GM23338 (cell line): ENCODE measurements at regions not wholly inside any gene's neighbourhood (a gene's known extent, or its start where the extent isn't known, plus 50 kb on each side); places are given as distances from the start of the nearest gene placed in this dataset.

Experiments
- ATAC-seq: fragments of 200-7000 bp; cut with Tn5 transposase; 3 replicates; pipeline ENCODE4 v1.9.1; 2020
- DNase-seq: peaks from one replicate; pipeline ENCODE4 v3.0.0-alpha.2; 2015; ENCODE audit warnings: low spot score
- H2AFZ ChIP-seq: fragments of 200-600 bp; sonication (generic); 2 replicates; pipeline ENCODE4 v1.8.0; 2016; ENCODE audit warnings: antibody characterized with exemption, mild to moderate bottlenecking, moderate library complexity
- H3F3A ChIP-seq: fragments of 200-600 bp; sonication (generic); replicated peaks from 2 replicates; pipeline ENCODE4 v1.8.0; 2017; ENCODE audit warnings: antibody characterized with exemption, mixed run types, low read depth
- H3K27ac ChIP-seq: fragments of 200-600 bp; sonication (generic); 2 replicates; pipeline ENCODE4 v1.6.1; 2016; ENCODE audit warnings: low read depth
- H3K27me3 ChIP-seq: fragments of 200-600 bp; sonication (generic); 2 replicates; pipeline ENCODE4 v1.8.0; 2016; ENCODE audit warnings: mild to moderate bottlenecking, mixed run types, moderate library complexity; ENCODE audit not compliant: insufficient read depth
- H3K36me3 ChIP-seq: fragments of 200-600 bp; sonication (generic); 2 replicates; pipeline ENCODE4 v1.8.0; 2016; ENCODE audit warnings: mild to moderate bottlenecking; ENCODE audit not compliant: insufficient read depth
- H3K4me1 ChIP-seq: fragments of 200-600 bp; sonication (generic); 2 replicates; pipeline ENCODE4 v1.8.0; 2016; ENCODE audit warnings: mild to moderate bottlenecking, moderate library complexity; ENCODE audit not compliant: insufficient read depth
- H3K4me2 ChIP-seq: fragments of 200-600 bp; sonication (generic); 2 replicates; pipeline ENCODE4 v1.7.1; 2017; ENCODE audit warnings: mixed run types
- H3K4me3 ChIP-seq: fragments of 200-600 bp; sonication (generic); 2 replicates; pipeline ENCODE4 v1.6.1; 2016; ENCODE audit warnings: mixed run types
- H3K79me2 ChIP-seq: fragments of 200-600 bp; sonication (generic); replicated peaks from 2 replicates; pipeline ENCODE4 v1.8.0; 2017; ENCODE audit warnings: mild to moderate bottlenecking; ENCODE audit not compliant: insufficient read depth
- H3K9me2 ChIP-seq: fragments of 200-600 bp; sonication (generic); 2 replicates; pipeline ENCODE4 v1.8.0; 2017; ENCODE audit not compliant: insufficient read depth
- H4K20me1 ChIP-seq: fragments of 200-600 bp; sonication (generic); replicated peaks from 2 replicates; pipeline ENCODE4 v1.8.0; 2017; ENCODE audit warnings: mild to moderate bottlenecking; ENCODE audit not compliant: insufficient read depth
- H3K27ac Mint-ChIP-seq: 2 replicates; pipeline ENCODE4 v1.8.0; 2020; ENCODE audit warnings: inconsistent platforms, mild to moderate bottlenecking, moderate library complexity, mixed read lengths
- H3K27me3 Mint-ChIP-seq: 3 replicates; pipeline ENCODE4 v1.8.0; 2022; ENCODE audit warnings: low read depth, mild to moderate bottlenecking, moderate library complexity, mixed read lengths, inconsistent platforms; ENCODE audit not compliant: insufficient read depth, poor library complexity
- H3K36me3 Mint-ChIP-seq: 3 replicates; pipeline ENCODE4 v1.8.0; 2021; ENCODE audit warnings: low read depth, mild to moderate bottlenecking, inconsistent platforms, moderate library complexity, mixed read lengths
- H3K4me1 Mint-ChIP-seq: 3 replicates; pipeline ENCODE4 v1.8.0; 2020; ENCODE audit warnings: mild to moderate bottlenecking, inconsistent platforms, mixed read lengths
- H3K4me3 Mint-ChIP-seq: 3 replicates; pipeline ENCODE4 v1.8.0; 2021; ENCODE audit warnings: moderate library complexity, mild to moderate bottlenecking, inconsistent platforms, mixed read lengths
- H3K9me3 Mint-ChIP-seq: 3 replicates; pipeline ENCODE4 v1.8.0; 2020; ENCODE audit warnings: moderate library complexity, mild to moderate bottlenecking, inconsistent platforms, mixed read lengths
- CREB1 ChIP-seq: fragments of 250-450 bp; sonication (Bioruptor Pico); IDR thresholded peaks from 2 replicates; pipeline ENCODE4 v1.5.0; 2020; ENCODE audit warnings: low read depth, mild to moderate bottlenecking, moderate library complexity
- EZH2 ChIP-seq: fragments of 200-600 bp; sonication (generic); IDR thresholded peaks from one replicate; pipeline ENCODE4 v1.8.0; 2017; ENCODE audit warnings: antibody characterized with exemption, mild to moderate bottlenecking, low read depth; ENCODE audit not compliant: unreplicated experiment
- EZH2phosphoT487 ChIP-seq: fragments of 200-600 bp; sonication (generic); IDR thresholded peaks from one replicate; pipeline ENCODE4 v1.8.1; 2018; ENCODE audit warnings: antibody characterized with exemption; ENCODE audit not compliant: unreplicated experiment
- JUNB ChIP-seq: IDR thresholded peaks from one replicate; pipeline ENCODE4 v1.6.1; 2016; ENCODE audit warnings: antibody characterized with exemption; ENCODE audit not compliant: unreplicated experiment
- NANOG ChIP-seq: IDR thresholded peaks from 2 replicates; pipeline ENCODE4 v1.6.1; 2016; ENCODE audit warnings: antibody characterized with exemption, borderline replicate concordance
- POLR2AphosphoS5 ChIP-seq: IDR thresholded peaks from 2 replicates; pipeline ENCODE4 v1.6.1; 2016; ENCODE audit warnings: antibody characterized with exemption, low read depth
- STAT1 ChIP-seq: IDR thresholded peaks from one replicate; pipeline ENCODE4 v1.6.1; 2016; ENCODE audit warnings: antibody characterized with exemption; ENCODE audit not compliant: unreplicated experiment
- ZNF114 ChIP-seq: fragments of 250-450 bp; sonication (Bioruptor Pico); IDR thresholded peaks from 2 replicates; pipeline ENCODE4 v1.5.0; 2020; ENCODE audit warnings: mild to moderate bottlenecking, moderate library complexity
- TF ChIP-seq, protein P1 (sequence below): IDR thresholded peaks from one replicate; pipeline ENCODE4 v1.6.1; 2018; ENCODE audit warnings: antibody characterized with exemption; ENCODE audit not compliant: unreplicated experiment
- TF ChIP-seq, protein P2 (sequence below): IDR thresholded peaks from 2 replicates; pipeline ENCODE4 v1.6.1; 2016; ENCODE audit warnings: antibody characterized with exemption
- TF ChIP-seq, protein P3 (sequence below): fragments of 250-450 bp; sonication (Bioruptor Pico); IDR thresholded peaks from 2 replicates; pipeline ENCODE4 v1.5.0; 2020; ENCODE audit warnings: mild to moderate bottlenecking, moderate library complexity

DNA sequence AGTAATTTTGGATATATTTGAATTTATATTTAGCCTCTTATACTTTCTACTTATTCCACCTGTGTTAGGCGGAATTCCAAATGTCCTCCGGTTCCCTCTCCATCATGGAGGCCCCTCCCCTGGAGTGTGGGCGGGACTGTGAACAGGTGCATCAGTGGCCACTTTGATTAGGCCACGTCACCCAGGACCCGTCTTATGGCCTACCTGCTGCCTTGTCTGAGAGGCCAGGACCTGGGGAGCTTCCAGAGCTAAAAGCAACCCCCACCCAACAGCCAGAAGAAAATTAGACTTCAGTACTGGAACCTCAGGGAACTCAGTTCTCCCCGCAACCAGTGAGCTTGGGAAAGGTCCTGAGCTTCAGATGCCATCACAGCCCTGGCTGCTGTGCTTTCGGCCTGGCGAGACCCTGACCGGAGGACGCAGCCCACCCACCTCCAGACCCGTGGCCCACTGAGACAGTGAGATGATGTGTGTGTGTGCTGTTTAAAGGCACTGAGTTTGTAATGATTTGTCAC is 200.2 kb upstream of the SOX1 start (continued):
- TF ChIP-seq, protein P1, sequence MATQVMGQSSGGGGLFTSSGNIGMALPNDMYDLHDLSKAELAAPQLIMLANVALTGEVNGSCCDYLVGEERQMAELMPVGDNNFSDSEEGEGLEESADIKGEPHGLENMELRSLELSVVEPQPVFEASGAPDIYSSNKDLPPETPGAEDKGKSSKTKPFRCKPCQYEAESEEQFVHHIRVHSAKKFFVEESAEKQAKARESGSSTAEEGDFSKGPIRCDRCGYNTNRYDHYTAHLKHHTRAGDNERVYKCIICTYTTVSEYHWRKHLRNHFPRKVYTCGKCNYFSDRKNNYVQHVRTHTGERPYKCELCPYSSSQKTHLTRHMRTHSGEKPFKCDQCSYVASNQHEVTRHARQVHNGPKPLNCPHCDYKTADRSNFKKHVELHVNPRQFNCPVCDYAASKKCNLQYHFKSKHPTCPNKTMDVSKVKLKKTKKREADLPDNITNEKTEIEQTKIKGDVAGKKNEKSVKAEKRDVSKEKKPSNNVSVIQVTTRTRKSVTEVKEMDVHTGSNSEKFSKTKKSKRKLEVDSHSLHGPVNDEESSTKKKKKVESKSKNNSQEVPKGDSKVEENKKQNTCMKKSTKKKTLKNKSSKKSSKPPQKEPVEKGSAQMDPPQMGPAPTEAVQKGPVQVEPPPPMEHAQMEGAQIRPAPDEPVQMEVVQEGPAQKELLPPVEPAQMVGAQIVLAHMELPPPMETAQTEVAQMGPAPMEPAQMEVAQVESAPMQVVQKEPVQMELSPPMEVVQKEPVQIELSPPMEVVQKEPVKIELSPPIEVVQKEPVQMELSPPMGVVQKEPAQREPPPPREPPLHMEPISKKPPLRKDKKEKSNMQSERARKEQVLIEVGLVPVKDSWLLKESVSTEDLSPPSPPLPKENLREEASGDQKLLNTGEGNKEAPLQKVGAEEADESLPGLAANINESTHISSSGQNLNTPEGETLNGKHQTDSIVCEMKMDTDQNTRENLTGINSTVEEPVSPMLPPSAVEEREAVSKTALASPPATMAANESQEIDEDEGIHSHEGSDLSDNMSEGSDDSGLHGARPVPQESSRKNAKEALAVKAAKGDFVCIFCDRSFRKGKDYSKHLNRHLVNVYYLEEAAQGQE: no peak
- no peak for TF ChIP-seq ZNF114 (CRISPR knock-in tag)
- TF ChIP-seq EZH2: no peak
- TF ChIP-seq CREB1 (CRISPR knock-in tag): no peak
- TF ChIP-seq, protein P2, sequence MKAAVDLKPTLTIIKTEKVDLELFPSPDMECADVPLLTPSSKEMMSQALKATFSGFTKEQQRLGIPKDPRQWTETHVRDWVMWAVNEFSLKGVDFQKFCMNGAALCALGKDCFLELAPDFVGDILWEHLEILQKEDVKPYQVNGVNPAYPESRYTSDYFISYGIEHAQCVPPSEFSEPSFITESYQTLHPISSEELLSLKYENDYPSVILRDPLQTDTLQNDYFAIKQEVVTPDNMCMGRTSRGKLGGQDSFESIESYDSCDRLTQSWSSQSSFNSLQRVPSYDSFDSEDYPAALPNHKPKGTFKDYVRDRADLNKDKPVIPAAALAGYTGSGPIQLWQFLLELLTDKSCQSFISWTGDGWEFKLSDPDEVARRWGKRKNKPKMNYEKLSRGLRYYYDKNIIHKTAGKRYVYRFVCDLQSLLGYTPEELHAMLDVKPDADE: no peak

DNA sequence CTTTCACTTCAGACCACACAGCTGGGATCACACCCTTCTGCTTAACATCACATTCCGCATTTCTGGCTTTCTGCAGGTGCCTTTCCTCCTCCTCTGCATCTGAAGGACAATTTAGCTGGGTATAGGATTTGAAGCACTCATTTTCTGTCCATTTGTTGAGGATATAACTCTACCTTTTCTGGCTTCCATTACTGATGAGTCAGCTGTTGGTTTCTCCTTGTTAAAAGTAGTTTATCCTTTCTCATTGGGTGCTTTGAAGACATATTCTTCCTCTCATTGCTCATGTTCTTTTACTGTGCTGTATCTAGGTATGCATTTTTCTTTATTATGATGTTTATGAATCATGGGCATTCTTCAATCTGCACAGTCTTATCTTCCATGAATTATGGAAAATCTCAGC is 199.3 kb upstream of the SOX1 start:
- TF ChIP-seq STAT1 (no peak), ZNF114 (CRISPR knock-in tag) (no peak), NANOG (no peak), JUNB (no peak), POLR2AphosphoS5 (no peak), EZH2 (no peak), EZH2phosphoT487 (no peak)
- TF ChIP-seq, protein P2: no peak
- TF ChIP-seq, protein P3, sequence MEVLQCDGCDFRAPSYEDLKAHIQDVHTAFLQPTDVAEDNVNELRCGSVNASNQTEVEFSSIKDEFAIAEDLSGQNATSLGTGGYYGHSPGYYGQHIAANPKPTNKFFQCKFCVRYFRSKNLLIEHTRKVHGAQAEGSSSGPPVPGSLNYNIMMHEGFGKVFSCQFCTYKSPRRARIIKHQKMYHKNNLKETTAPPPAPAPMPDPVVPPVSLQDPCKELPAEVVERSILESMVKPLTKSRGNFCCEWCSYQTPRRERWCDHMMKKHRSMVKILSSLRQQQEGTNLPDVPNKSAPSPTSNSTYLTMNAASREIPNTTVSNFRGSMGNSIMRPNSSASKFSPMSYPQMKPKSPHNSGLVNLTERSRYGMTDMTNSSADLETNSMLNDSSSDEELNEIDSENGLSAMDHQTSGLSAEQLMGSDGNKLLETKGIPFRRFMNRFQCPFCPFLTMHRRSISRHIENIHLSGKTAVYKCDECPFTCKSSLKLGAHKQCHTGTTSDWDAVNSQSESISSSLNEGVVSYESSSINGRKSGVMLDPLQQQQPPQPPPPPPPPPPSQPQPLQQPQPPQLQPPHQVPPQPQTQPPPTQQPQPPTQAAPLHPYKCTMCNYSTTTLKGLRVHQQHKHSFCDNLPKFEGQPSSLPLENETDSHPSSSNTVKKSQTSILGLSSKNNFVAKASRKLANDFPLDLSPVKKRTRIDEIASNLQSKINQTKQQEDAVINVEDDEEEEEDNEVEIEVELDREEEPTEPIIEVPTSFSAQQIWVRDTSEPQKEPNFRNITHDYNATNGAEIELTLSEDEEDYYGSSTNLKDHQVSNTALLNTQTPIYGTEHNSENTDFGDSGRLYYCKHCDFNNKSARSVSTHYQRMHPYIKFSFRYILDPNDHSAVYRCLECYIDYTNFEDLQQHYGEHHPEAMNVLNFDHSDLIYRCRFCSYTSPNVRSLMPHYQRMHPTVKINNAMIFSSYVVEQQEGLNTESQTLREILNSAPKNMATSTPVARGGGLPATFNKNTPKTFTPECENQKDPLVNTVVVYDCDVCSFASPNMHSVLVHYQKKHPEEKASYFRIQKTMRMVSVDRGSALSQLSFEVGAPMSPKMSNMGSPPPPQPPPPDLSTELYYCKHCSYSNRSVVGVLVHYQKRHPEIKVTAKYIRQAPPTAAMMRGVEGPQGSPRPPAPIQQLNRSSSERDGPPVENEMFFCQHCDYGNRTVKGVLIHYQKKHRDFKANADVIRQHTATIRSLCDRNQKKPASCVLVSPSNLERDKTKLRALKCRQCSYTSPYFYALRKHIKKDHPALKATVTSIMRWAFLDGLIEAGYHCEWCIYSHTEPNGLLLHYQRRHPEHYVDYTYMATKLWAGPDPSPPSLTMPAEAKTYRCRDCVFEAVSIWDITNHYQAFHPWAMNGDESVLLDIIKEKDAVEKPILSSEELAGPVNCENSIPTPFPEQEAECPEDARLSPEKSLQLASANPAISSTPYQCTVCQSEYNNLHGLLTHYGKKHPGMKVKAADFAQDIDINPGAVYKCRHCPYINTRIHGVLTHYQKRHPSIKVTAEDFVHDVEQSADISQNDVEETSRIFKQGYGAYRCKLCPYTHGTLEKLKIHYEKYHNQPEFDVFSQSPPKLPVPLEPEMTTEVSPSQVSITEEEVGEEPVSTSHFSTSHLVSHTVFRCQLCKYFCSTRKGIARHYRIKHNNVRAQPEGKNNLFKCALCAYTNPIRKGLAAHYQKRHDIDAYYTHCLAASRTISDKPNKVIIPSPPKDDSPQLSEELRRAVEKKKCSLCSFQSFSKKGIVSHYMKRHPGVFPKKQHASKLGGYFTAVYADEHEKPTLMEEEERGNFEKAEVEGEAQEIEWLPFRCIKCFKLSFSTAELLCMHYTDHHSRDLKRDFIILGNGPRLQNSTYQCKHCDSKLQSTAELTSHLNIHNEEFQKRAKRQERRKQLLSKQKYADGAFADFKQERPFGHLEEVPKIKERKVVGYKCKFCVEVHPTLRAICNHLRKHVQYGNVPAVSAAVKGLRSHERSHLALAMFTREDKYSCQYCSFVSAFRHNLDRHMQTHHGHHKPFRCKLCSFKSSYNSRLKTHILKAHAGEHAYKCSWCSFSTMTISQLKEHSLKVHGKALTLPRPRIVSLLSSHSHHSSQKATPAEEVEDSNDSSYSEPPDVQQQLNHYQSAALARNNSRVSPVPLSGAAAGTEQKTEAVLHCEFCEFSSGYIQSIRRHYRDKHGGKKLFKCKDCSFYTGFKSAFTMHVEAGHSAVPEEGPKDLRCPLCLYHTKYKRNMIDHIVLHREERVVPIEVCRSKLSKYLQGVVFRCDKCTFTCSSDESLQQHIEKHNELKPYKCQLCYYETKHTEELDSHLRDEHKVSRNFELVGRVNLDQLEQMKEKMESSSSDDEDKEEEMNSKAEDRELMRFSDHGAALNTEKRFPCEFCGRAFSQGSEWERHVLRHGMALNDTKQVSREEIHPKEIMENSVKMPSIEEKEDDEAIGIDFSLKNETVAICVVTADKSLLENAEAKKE: no peak
- Histone ChIP-seq H3K27me3 (no peaks in the 10 kb centered on the region), H3K27ac (no peak overlapping the region), H4K20me1 (no peaks in the 10 kb centered on the region), H3K4me1 (no peaks in the 10 kb centered on the region), H3K79me2 (no peaks in the 10 kb centered on the region), H3K4me2 (no peak overlapping the region), H3K4me3 (no peak overlapping the region), H2AFZ (no peak overlapping the region), H3K36me3 (no peaks in the 10 kb centered on the region), H3F3A (no peaks in the 10 kb centered on the region), H3K9me2 (no peaks in the 10 kb centered on the region)
- Mint-ChIP-seq H3K27ac (no peak overlapping the region), H3K36me3 (no peaks in the 10 kb centered on the region; the same call in 2 of the 3 replicates), H3K4me1 (no peaks in the 10 kb centered on the region; the same call in 2 of the 3 replicates), H3K9me3 (peaks cover 8% of the 10 kb centered on the region; the same call in 2 of the 3 replicates), H3K27me3 (peaks cover 10% of the 10 kb centered on the region), H3K4me3 (no peak overlapping the region)
- DNase-seq (no peak), ATAC-seq (no peak)
